ENCODE measurements at regions not wholly inside any gene's neighbourhood (a gene's known extent, or its start where the extent isn't known, plus 50 kb on each side); places are given as distances from the start of the nearest gene placed in this dataset.

GRCh38 chr4:32589853-32590252 lies 1869.7 kb downstream of the PCDH7 start:
- no peak for TF ChIP-seq CTCF (conservative IDR thresholded peaks at IDR 0.05; ENCODE audit: low read depth, low read length)
- TF ChIP-seq EZH2 (IDR thresholded peaks at IDR 0.05; ENCODE audit: low read length, unreplicated experiment): no peak
- no peak for TF ChIP-seq EZH2phosphoT487 (IDR thresholded peaks at IDR 0.05; ENCODE audit: borderline replicate concordance, low read length)
